ENCODE measurements at regions not wholly inside any gene's neighbourhood (a gene's known extent, or its start where the extent isn't known, plus 50 kb on each side); places are given as distances from the start of the nearest gene placed in this dataset.

DNA sequence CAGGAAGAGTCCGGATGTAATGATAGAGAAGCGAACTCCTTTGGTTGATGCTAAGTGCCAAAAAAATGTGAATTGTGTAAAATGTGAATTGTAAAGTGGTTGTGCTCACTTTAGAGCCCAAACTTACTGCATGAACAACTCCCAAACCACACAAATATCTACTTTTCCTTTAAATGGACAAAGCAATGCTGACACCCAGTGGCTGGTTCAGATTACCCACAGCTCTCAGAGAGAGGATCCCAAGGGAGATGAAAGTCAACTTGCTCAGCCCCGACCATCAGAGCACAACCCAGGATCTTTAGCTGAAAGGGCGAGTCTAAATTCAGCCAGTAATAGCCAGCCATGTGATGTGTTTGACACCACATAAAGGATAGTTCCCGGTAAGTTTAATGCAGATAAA lies 133.7 kb downstream of the NMUR2 start:
- DNase-seq (ENCODE audit: low read depth), result peak; percentile 9

GRCh38 chr5:152270096-152270495 lies 135.0 kb downstream of the NMUR2 start:
- no peak for DNase-seq (ENCODE audit: low read depth)

DNA sequence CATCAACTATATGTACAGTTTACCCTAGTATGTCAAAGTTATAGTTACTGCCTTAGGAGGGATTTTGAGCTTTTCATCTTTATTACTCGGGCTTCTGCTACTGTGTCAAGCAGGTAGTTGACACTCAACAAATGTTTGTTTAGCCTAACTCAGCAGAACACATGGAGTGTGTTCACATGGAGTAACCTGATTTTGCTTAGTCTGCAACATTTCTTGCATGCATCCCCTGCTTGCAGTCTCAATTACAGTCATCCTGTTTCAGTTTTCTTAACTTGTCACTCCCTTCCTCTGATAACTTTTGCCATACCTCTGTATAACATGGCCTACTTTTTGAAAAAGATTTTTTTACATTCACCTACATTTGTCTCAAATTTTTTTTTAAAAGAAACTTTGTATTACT lies 135.5 kb downstream of the NMUR2 start:
- DNase-seq (ENCODE audit: low read depth), result no peak

DNA sequence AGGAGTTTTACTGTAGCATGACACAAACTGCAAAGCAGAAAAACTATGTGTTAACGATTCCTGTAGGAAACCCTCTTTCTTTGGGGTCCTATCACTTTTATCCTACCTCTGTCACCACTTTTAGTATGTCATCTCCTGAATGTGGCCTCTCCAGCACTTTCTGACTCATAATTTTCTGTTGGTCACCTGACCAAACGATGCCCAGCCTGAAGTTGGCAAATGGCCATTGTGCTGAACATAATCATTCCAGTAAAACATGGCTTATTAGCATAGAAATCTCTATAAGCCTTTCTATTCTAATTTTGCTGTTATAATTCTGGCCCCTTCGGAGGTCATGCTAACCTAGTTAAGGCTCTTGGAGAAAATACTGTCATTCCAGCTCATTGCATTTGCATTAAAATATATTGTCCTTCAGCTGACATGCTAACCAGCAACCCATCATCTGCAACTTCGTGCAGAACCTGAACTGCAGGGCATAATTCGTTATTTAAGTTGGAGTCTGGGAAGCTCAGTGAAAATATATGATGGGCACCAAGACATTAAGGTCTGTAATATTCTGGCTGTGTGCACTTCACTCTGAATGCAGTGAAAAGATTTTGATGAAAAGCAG lies 140.3 kb downstream of the NMUR2 start:
- peak; percentile 4 for DNase-seq (ENCODE audit: low read depth)

DNA sequence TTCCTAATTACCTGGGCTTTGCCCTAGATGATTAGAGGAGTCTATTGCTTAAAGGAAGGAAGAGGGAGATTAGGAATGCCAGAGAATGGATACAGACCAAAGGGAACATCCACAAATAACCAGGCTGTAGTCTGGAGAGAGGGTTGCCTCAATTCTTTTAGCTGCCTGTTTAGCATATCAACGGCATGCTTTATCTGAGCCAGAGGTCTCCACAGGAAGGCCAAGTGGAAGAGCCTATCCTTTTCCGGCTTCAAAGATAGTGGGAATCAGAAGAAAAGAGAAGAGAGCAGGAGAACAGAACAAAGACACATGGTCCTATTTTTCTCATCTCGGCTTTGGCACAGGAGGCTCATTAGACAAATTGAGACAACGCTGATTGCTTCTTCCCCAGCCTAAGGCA lies 142.4 kb downstream of the NMUR2 start:
- DNase-seq (ENCODE audit: low read depth), result no peak

- DNase-seq (ENCODE audit: low read depth), result no peak
These were observed 144.1 kb downstream of the NMUR2 start for GRCh38 chr5:152260940-152261339.

DNA sequence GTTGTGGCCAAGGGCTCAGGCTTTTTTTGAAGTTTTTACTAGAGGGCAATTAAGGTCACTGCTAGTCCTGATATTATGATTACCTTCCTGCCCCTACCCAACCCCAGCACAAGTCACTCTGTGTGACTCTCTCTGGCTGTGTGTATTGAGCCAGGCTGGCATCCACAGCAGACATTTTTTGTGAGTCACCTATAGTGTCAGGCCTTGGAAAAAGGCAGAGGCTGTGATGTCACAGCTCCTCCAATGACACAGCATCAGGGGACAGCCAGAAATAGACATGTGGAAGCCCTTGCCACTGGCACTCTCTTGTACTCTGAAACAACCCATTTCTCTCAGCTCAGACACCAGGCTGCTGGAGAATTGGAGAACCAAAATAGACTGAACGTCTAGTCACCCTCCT lies 145.4 kb downstream of the NMUR2 start:
- DNase-seq (ENCODE audit: low read depth), result no peak

- no peak for DNase-seq (ENCODE audit: low read depth)
These were observed 148.5 kb downstream of the NMUR2 start for GRCh38 chr5:152256580-152256979.

DNA sequence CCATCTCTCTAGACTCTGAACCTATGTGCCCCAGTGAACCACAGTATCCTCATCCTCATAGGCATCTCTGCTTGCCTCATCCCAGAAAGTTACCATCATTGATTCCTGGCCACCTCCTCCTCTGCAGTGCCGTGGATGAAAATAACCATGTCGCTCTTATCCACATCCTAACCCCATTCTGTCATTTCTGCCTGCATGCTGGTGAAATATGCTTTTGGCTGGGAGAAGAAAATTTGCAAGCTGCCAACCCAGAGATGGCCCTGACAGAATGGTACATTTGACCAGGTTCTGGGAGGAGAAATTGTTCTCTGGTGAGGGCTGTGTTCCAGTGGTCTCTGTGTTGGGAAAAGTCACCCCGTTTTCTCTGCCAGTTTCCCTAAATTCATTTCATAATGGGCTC lies 149.7 kb downstream of the NMUR2 start:
- DNase-seq (ENCODE audit: low read depth), result no peak

DNA sequence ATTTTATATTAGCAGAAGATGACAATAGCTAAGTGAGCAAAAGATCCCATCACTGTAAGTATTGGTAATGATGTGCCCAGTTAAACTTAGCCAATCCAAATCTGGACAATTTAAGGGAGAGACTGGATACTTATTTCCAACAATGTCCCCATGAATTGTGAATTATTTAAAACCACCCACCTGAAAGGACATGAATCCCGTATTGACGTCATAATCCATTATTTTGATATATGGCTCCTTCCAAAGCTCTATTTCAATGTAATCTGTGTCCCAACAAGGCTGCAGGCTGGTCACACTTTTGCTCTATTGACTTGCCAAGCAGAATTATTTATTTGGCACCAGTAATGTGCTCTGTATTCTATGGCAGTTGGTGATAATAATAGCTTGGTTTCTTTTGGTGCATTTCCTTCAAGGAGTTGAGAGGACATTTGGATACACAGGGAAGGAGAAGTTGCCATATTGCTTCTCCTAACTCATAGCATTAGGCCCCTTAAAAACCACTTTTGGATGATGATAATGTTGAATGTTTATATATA lies 157.2 kb downstream of the NMUR2 start:
- DNase-seq (ENCODE audit: low read depth), result no peak

- DNase-seq (ENCODE audit: low read depth), result peak; percentile 21
These were observed 158.7 kb downstream of the NMUR2 start for GRCh38 chr5:152246401-152246800.

- no peak for DNase-seq (ENCODE audit: low read depth)
These were observed 167.5 kb downstream of the NMUR2 start for GRCh38 chr5:152237531-152237930.

- no peak for DNase-seq (ENCODE audit: low read depth)
These were observed 178.9 kb downstream of the NMUR2 start for GRCh38 chr5:152226191-152226590.

DNA sequence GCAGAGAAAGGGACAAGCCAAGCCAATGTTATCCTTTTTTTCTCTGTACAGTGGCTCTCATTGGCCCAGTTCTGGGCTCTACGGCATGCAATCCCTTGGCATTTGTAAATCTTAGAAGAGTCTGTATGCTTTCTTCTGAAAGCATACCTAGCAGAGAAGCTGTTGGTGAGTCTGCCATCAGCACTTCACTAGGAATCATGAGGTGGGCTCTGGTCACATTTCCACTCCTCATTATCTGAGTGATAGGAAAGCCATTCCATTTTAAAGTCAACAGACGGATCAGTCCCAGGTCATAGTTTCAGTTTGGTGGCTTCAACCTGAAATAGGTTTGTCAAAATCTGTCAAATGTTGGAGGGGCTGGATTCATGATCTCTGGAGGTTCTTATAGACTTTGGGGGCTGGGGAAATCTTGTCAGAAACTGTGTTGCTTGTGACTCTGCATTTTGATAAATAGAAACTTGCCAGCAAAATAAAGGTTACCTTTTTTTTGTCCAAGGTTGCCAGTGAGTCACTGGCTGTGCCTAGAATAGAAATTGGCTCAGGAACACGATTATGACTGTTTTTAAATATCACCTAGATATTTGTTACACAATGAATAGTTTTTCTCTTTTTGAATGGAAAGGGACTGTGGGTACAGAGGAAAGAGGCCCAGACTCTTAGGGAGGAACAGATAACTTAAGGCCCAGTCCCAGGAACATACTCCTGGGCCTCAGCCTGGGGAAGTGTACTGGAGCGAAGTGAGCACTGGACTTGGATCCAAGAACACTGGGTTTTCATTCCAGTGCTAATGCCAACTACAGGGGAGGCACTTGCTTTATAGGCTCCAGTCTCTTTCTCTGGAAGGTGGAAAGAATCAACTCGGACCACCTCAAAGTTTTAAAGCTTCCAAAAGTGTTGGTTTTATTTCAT lies 183.1 kb downstream of the NMUR2 start:
- DNase-seq (ENCODE audit: low read depth), result no peak

DNA sequence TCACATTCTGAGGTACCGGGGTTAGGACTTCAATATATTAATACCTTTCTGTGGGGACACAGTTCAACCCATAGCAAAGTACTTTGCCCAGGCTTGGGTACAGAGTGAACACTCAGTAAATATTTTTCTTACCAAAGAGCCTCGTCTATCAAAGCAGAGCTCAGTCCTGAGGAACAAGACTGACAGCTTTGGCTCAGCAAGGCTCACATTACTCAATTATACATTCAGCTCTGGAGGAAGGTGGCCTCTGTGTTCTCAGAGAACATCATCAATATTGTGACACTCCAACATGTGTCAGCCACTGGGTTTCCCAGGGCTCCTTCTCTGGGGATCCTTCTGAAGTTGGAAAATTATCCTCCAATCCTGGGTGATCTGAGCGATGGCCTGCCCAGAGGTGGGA lies 186.4 kb downstream of the NMUR2 start:
- no peak for DNase-seq (ENCODE audit: low read depth)

- no peak for DNase-seq (ENCODE audit: low read depth)
These were observed 199.3 kb downstream of the NMUR2 start for GRCh38 chr5:152205804-152206203.

- DNase-seq (ENCODE audit: low read depth), result no peak
These were observed 202.8 kb downstream of the NMUR2 start for GRCh38 chr5:152202321-152202720.

DNA sequence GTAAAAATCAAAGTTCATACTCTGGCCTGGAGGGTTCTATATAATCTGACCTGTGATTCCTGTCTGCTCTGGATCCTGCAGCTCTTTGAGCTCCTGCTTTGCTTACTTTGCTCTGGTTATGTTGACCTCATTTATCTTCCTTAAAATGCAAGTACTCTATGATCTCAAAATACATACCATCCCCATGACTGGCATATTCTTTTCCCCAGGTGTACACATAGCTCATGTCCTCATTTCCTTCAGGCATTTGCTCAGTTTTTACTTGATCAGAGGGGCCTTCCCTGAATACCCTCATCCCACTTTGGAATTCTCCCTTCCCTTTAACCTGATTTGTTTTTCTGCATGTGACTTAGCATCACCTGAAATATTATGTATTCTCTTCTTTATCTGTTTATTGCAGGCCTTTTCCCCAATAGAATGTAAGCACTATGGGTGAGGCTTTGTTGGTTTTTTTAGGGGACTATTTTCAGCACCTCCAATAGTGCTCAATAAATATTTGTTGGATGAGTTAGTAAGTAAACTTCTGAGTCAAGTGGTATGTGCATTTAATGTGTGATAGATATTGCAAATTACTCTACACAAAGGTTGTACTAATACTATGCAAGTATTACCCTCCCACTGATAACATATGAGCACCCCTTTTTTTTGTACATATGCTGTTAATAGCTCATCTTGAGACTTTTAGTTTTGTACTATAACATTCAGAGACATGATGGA lies 211.5 kb downstream of the NMUR2 start:
- no peak for DNase-seq (ENCODE audit: low read depth)

- no peak for DNase-seq (ENCODE audit: low read depth)
These were observed 216.8 kb downstream of the NMUR2 start for GRCh38 chr5:152188251-152188650.

DNA sequence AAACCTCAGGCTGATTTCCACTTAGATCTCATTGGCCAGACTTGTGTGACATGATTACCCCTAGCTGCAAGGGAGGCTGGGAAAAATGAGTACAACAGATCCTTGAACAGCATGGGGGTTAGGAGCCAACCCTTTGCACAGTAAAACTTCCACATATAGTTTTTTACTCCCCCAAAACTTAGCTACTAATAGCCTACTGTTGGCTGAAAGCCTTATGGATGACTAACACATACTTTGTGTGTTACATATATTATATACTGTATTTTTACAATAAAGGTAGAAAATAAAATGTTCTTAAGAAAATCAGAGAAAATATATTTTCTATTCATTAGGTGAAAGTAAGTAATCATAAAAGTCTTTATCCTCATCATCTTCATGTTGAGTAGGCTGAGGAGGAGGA lies 217.4 kb downstream of the NMUR2 start:
- DNase-seq (ENCODE audit: low read depth), result no peak

DNA sequence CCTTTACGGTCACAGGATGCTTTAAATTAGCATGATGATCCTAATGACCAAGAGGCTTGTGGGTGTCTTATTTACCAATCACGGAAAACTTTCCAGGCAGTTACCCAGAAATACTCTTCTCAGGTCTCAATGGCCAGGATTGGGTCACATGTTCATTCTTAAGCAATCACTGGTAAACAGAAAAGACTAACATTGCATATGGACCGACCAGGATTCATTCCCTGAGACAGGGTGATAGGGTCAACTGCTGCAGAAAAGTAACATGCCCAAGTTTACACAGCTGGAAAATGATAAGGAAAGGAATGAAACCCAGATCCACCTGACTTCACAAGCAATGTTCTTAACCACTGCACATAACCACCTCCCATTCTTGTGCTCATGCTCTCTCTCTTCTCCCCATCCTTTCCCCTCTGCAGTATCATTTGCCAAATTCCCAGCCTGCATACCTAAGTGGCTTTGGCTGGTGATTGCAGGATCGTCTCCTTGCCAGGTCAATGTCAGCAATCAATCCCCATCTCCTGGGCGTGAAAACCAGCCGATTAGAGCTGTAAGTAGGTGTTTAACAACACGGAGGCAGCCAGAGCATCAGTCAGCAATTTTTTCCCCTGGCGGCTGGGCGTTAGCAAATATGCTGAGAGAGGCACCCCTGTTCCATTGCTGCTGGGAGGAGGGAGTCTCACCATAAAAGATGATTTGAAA lies 219.4 kb downstream of the NMUR2 start:
- no peak for DNase-seq (ENCODE audit: low read depth)

DNA sequence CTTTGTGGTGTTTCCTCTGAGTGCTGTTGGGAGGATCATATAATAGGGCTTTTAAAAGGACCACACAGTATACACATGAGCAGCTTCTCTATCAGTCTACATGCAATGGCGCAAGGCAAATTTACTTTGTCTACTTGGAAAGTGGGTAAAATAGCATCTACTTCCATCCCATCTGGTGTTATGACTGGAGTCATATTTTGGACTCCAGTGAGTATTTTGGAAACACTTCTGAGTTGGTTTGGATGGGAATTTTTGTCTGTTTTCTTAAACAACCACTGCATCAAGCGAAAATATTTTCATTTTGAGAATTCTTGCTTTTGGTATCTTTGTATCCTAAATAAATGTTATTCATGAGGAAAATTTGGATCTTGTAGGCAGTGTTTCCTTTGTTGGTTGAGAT lies 220.8 kb downstream of the NMUR2 start:
- DNase-seq (ENCODE audit: low read depth), result no peak

All from M059J (cell line).